GM12801 (cell line): ENCODE measurements at regions not wholly inside any gene's neighbourhood (a gene's known extent, or its start where the extent isn't known, plus 50 kb on each side); places are given as distances from the start of the nearest gene placed in this dataset.

Experiments
- TF ChIP-seq, protein P1 (sequence below): IDR thresholded peaks from one replicate; pipeline ENCODE4 v1.5.1; 2011; ENCODE audit warnings: control low read depth; ENCODE audit not compliant: insufficient read length; ENCODE audit errors: extremely low read depth

- TF ChIP-seq, protein P1, sequence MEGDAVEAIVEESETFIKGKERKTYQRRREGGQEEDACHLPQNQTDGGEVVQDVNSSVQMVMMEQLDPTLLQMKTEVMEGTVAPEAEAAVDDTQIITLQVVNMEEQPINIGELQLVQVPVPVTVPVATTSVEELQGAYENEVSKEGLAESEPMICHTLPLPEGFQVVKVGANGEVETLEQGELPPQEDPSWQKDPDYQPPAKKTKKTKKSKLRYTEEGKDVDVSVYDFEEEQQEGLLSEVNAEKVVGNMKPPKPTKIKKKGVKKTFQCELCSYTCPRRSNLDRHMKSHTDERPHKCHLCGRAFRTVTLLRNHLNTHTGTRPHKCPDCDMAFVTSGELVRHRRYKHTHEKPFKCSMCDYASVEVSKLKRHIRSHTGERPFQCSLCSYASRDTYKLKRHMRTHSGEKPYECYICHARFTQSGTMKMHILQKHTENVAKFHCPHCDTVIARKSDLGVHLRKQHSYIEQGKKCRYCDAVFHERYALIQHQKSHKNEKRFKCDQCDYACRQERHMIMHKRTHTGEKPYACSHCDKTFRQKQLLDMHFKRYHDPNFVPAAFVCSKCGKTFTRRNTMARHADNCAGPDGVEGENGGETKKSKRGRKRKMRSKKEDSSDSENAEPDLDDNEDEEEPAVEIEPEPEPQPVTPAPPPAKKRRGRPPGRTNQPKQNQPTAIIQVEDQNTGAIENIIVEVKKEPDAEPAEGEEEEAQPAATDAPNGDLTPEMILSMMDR, result no peak
These were observed 348.5 kb upstream of the ARGLU1 start for GRCh38 chr13:106916329-106916976.

GRCh38 chr13:106915146-106915545 lies 347.2 kb upstream of the ARGLU1 start:
- TF ChIP-seq, protein P1, result no peak

GRCh38 chr13:106911627-106912026 lies 343.7 kb upstream of the ARGLU1 start:
- TF ChIP-seq, protein P1, result no peak

DNA sequence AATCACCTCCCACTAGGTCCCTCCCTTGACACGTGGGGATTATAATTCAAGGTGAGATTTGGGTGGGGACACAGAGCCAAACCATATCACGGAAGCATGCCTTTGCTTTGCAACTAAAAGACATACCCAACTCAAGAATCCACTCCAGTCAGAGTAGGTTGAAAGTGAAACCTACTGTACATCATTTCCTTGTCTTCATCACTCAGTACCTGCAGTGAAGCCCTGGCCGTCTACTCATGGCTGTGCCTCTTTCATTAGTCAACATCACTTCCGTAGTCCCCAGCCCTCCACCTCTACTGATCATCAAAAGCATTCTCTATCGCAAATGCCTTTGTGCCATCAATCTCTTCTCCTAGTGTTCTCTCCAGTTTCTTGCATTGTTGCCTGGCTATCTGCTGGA lies 343.1 kb upstream of the ARGLU1 start:
- TF ChIP-seq, protein P1, result no peak

- TF ChIP-seq, protein P1, result no peak
These were observed 338.6 kb upstream of the ARGLU1 start for GRCh38 chr13:106906426-106906996.

GRCh38 chr13:106905380-106906162 lies 337.6 kb upstream of the ARGLU1 start:
- TF ChIP-seq, protein P1, result no peak

DNA sequence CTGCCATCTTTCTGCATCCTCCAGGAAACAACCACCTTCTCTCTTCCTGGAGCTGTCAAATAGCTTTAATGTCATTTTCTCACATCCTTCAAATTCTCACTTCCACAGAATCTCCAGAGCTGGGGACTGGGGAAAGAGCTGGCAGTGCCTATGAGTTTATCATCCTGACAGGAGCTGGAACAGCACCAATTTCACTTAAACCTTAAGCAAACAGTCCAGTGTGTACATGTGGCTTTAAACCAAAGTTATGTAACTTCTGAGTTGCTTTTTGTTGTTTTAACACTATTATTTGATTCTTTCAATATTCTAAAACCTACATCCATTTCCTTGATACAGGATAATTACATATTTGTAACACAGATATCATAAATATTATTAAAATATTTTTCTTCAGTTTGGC lies 331.5 kb upstream of the ARGLU1 start:
- TF ChIP-seq, protein P1, result no peak
